ENCODE measurements at regions not wholly inside any gene's neighbourhood (a gene's known extent, or its start where the extent isn't known, plus 50 kb on each side); places are given as distances from the start of the nearest gene placed in this dataset.

DNA sequence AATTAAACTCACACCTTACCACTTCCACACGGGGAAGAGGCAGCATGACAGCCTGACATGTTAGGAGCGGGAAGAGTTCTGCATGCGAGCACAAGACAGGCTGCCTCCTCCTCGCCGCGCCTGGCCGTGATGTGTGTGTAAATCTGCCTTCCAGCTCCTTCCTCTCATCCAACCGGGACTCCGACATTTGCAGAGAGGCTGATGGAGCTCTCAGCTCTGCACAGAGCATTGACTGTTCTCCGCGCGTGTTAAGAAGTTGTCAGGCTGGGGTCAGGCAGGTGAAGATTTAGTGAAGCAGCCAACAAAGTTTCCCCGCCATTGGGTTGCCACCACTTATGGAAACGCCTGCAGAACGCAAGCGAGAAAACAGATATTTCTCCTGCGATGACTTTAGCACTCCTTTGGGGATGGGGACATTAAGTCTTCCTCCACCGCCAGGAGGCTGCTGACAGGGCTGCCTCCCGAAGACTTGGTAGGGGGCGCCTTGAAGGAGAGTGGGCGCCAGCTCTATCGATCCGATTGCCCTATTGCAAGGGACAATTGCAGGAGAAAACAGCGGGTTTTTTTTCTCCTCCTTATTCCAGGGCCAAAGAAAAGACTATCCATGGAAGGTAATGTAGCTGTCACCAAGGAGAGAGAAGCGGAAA, 213.9 kb upstream of the TSHZ3 start (continued):
- TF ChIP-seq, protein P1, sequence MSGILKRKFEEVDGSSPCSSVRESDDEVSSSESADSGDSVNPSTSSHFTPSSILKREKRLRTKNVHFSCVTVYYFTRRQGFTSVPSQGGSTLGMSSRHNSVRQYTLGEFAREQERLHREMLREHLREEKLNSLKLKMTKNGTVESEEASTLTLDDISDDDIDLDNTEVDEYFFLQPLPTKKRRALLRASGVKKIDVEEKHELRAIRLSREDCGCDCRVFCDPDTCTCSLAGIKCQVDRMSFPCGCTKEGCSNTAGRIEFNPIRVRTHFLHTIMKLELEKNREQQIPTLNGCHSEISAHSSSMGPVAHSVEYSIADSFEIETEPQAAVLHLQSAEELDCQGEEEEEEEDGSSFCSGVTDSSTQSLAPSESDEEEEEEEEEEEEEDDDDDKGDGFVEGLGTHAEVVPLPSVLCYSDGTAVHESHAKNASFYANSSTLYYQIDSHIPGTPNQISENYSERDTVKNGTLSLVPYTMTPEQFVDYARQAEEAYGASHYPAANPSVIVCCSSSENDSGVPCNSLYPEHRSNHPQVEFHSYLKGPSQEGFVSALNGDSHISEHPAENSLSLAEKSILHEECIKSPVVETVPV (CRISPR knock-in tag; IDR thresholded peaks at IDR 0.05), result no peak
- TF ChIP-seq CSDC2 (CRISPR knock-in tag; IDR thresholded peaks at IDR 0.05), result no peak
- TF ChIP-seq, protein P2, sequence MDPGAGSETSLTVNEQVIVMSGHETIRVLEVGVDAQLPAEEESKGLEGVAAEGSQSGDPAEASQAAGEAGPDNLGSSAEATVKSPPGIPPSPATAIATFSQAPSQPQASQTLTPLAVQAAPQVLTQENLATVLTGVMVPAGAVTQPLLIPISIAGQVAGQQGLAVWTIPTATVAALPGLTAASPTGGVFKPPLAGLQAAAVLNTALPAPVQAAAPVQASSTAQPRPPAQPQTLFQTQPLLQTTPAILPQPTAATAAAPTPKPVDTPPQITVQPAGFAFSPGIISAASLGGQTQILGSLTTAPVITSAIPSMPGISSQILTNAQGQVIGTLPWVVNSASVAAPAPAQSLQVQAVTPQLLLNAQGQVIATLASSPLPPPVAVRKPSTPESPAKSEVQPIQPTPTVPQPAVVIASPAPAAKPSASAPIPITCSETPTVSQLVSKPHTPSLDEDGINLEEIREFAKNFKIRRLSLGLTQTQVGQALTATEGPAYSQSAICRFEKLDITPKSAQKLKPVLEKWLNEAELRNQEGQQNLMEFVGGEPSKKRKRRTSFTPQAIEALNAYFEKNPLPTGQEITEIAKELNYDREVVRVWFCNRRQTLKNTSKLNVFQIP (CRISPR knock-in tag; IDR thresholded peaks at IDR 0.05; ENCODE audit: borderline replicate concordance, low read depth), result no peak
- no peak for TF ChIP-seq OSR1 (CRISPR knock-in tag; IDR thresholded peaks at IDR 0.05)
- no peak for TF ChIP-seq TOX (CRISPR knock-in tag; IDR thresholded peaks at IDR 0.05; ENCODE audit: borderline replicate concordance)

DNA sequence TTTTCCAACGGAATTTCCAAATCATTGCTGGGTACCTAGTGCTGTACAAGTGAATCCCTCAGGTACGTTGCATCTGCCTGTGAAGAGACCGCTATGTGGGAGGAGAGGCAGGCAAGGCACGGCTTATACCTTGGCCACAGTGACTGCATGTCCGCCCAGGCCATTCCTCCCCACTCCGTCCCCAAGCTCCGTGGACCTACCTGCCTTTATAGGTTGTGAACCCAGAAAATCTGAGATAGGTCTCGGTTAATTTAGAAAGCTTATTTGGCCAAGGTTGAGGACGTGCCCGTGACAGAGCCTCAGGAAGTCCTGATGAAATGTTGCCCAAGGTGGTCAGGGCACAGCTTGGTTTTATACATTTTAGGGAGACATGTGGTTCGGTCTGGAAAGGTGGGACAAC, 218.5 kb upstream of the TSHZ3 start:
- TF ChIP-seq ZNF70 (CRISPR knock-in tag; IDR thresholded peaks at IDR 0.05), result no peak
- TF ChIP-seq TOX (CRISPR knock-in tag; IDR thresholded peaks at IDR 0.05; ENCODE audit: borderline replicate concordance), result no peak
- TF ChIP-seq PPARA (CRISPR knock-in tag; IDR thresholded peaks at IDR 0.05; ENCODE audit: borderline replicate concordance), result no peak
- TF ChIP-seq ZFP3 (CRISPR knock-in tag; IDR thresholded peaks at IDR 0.05), result no peak
- no peak for TF ChIP-seq RARB (CRISPR knock-in tag; IDR thresholded peaks at IDR 0.05)
- TF ChIP-seq, protein P3, sequence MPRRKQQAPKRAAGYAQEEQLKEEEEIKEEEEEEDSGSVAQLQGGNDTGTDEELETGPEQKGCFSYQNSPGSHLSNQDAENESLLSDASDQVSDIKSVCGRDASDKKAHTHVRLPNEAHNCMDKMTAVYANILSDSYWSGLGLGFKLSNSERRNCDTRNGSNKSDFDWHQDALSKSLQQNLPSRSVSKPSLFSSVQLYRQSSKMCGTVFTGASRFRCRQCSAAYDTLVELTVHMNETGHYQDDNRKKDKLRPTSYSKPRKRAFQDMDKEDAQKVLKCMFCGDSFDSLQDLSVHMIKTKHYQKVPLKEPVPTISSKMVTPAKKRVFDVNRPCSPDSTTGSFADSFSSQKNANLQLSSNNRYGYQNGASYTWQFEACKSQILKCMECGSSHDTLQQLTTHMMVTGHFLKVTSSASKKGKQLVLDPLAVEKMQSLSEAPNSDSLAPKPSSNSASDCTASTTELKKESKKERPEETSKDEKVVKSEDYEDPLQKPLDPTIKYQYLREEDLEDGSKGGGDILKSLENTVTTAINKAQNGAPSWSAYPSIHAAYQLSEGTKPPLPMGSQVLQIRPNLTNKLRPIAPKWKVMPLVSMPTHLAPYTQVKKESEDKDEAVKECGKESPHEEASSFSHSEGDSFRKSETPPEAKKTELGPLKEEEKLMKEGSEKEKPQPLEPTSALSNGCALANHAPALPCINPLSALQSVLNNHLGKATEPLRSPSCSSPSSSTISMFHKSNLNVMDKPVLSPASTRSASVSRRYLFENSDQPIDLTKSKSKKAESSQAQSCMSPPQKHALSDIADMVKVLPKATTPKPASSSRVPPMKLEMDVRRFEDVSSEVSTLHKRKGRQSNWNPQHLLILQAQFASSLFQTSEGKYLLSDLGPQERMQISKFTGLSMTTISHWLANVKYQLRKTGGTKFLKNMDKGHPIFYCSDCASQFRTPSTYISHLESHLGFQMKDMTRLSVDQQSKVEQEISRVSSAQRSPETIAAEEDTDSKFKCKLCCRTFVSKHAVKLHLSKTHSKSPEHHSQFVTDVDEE (CRISPR knock-in tag; IDR thresholded peaks at IDR 0.05), result no peak
- no peak for TF ChIP-seq OSR1 (CRISPR knock-in tag; IDR thresholded peaks at IDR 0.05)
- no peak for TF ChIP-seq SNAI2 (CRISPR knock-in tag; IDR thresholded peaks at IDR 0.05)
- TF ChIP-seq, protein P4, sequence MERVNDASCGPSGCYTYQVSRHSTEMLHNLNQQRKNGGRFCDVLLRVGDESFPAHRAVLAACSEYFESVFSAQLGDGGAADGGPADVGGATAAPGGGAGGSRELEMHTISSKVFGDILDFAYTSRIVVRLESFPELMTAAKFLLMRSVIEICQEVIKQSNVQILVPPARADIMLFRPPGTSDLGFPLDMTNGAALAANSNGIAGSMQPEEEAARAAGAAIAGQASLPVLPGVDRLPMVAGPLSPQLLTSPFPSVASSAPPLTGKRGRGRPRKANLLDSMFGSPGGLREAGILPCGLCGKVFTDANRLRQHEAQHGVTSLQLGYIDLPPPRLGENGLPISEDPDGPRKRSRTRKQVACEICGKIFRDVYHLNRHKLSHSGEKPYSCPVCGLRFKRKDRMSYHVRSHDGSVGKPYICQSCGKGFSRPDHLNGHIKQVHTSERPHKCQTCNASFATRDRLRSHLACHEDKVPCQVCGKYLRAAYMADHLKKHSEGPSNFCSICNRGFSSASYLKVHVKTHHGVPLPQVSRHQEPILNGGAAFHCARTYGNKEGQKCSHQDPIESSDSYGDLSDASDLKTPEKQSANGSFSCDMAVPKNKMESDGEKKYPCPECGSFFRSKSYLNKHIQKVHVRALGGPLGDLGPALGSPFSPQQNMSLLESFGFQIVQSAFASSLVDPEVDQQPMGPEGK (CRISPR knock-in tag; IDR thresholded peaks at IDR 0.05; ENCODE audit: borderline replicate concordance), result no peak
- TF ChIP-seq ARNTL (CRISPR knock-in tag; IDR thresholded peaks at IDR 0.05; ENCODE audit: borderline replicate concordance, low read depth), result no peak
- no peak for TF ChIP-seq ZNF565 (CRISPR knock-in tag; conservative IDR thresholded peaks at IDR 0.05; ENCODE audit: low read depth)
- TF ChIP-seq CSDC2 (CRISPR knock-in tag; IDR thresholded peaks at IDR 0.05), result no peak
- TF ChIP-seq ISL1 (CRISPR knock-in tag; IDR thresholded peaks at IDR 0.05), result no peak
- TF ChIP-seq ZC3H10 (CRISPR knock-in tag; IDR thresholded peaks at IDR 0.05), result no peak
- ATAC-seq, result no peak

DNA sequence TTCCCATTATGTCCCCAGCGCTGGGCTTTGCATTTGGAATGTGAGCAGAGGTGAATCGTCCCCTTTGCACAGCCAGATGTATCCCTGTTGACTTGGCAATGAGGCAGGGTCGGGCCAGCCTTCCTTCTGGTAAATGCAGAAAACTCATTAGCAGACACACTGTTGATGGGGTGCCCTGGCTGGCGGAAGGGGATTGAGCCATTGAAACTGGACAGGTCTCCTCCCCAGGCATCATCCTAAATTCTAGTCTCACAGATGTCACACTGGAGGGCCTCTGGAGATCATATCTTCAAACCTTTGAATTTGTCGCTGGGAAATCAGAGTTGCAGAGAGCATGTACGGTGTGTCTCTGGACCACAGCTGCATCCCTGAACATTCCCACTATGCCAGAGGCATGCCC, 219.5 kb upstream of the TSHZ3 start:
- TF ChIP-seq TCF4 (CRISPR knock-in tag; IDR thresholded peaks at IDR 0.05; ENCODE audit: borderline replicate concordance) (peak; percentile 54; the same call in 1 of the 2 replicates), OSR1 (CRISPR knock-in tag; IDR thresholded peaks at IDR 0.05) (no peak), ISL1 (CRISPR knock-in tag; IDR thresholded peaks at IDR 0.05) (no peak)
- ATAC-seq, result no peak

DNA sequence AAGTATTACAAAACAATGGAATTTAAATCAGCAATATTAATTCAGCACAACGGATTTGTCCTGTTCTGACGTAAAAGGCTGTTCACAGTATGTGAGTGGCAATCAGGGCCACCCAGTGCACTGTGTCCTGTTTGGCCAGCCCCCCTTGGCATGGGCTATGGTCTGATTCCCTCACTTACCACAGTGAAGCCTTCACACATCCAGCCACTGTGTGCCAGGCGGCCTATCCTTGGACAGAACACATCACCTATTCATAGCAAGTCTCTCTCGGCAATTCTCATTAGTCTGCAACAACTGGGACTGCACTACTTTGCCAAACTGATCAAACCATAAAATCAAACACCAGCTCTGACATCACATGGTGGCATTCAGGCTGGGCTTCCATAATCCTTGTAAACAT, 221.5 kb upstream of the TSHZ3 start:
- no peak for ATAC-seq
- no peak for TF ChIP-seq ZC3H10 (CRISPR knock-in tag; IDR thresholded peaks at IDR 0.05)
- no peak for TF ChIP-seq BACH2 (CRISPR knock-in tag; IDR thresholded peaks at IDR 0.05; ENCODE audit: borderline replicate concordance)
- TF ChIP-seq GLIS3 (CRISPR knock-in tag; IDR thresholded peaks at IDR 0.05), result no peak
- TF ChIP-seq, protein P2 (CRISPR knock-in tag; IDR thresholded peaks at IDR 0.05; ENCODE audit: borderline replicate concordance, low read depth), result no peak
- no peak for TF ChIP-seq ZNF565 (CRISPR knock-in tag; conservative IDR thresholded peaks at IDR 0.05; ENCODE audit: low read depth)
- TF ChIP-seq, protein P3 (CRISPR knock-in tag; IDR thresholded peaks at IDR 0.05), result no peak
- TF ChIP-seq CSDC2 (CRISPR knock-in tag; IDR thresholded peaks at IDR 0.05), result no peak
- TF ChIP-seq ZFP3 (CRISPR knock-in tag; IDR thresholded peaks at IDR 0.05), result no peak
- TF ChIP-seq, protein P1 (CRISPR knock-in tag; IDR thresholded peaks at IDR 0.05), result no peak
- TF ChIP-seq RARB (CRISPR knock-in tag; IDR thresholded peaks at IDR 0.05), result no peak
- TF ChIP-seq OSR1 (CRISPR knock-in tag; IDR thresholded peaks at IDR 0.05), result no peak
